ENCODE measurements at regions not wholly inside any gene's neighbourhood (a gene's known extent, or its start where the extent isn't known, plus 50 kb on each side); places are given as distances from the start of the nearest gene placed in this dataset.

- Histone ChIP-seq H3K4me3 (no peak overlapping the region), H3K27ac (no peak overlapping the region), H3K27me3 (no peaks in the 10 kb centered on the region), H3K4me1 (no peaks in the 10 kb centered on the region), H3K36me3 (no peaks in the 10 kb centered on the region), H3K9me3 (peaks cover 0 to 11% (median 5%) of the 10 kb centered on the region in 4 donors)
- TF ChIP-seq POLR2AphosphoS5 (IDR thresholded peaks at IDR 0.05) (no peak), EP300 (IDR thresholded peaks at IDR 0.05) (no peak), POLR2A (IDR thresholded peaks at IDR 0.05) (no peak)
- TF ChIP-seq, protein P1, sequence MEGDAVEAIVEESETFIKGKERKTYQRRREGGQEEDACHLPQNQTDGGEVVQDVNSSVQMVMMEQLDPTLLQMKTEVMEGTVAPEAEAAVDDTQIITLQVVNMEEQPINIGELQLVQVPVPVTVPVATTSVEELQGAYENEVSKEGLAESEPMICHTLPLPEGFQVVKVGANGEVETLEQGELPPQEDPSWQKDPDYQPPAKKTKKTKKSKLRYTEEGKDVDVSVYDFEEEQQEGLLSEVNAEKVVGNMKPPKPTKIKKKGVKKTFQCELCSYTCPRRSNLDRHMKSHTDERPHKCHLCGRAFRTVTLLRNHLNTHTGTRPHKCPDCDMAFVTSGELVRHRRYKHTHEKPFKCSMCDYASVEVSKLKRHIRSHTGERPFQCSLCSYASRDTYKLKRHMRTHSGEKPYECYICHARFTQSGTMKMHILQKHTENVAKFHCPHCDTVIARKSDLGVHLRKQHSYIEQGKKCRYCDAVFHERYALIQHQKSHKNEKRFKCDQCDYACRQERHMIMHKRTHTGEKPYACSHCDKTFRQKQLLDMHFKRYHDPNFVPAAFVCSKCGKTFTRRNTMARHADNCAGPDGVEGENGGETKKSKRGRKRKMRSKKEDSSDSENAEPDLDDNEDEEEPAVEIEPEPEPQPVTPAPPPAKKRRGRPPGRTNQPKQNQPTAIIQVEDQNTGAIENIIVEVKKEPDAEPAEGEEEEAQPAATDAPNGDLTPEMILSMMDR (IDR thresholded peaks at IDR 0.05) = no peak
- WGBS, 5 donors = 78 to 91% (median 83%) methylated on average over 4 of the region's 4 CpGs
- intact Hi-C loops (cut with DNase I; ENCODE audit: low total_unique reads) = no loop called here
- no peak for DNase-seq
Measured at GRCh38 chr18:51580580-51580979, 383.1 kb upstream of the MEX3C start.

GRCh38 chr18:51582551-51582950, 385.1 kb upstream of the MEX3C start:
- WGBS, 5 donors = 67 to 88% (median 80%) methylated on average over 2 of the region's 2 CpGs
- no peaks in the 10 kb centered on the region for H3K27me3 ChIP-seq
- H3K4me3 ChIP-seq = no peak overlapping the region
- H3K27ac ChIP-seq = no peak overlapping the region
- TF ChIP-seq POLR2AphosphoS5 (IDR thresholded peaks at IDR 0.05) (no peak), EP300 (IDR thresholded peaks at IDR 0.05) (no peak), POLR2A (IDR thresholded peaks at IDR 0.05) (no peak)
- TF ChIP-seq, protein P1 (IDR thresholded peaks at IDR 0.05) = no peak
- no peak for DNase-seq
- no peaks in the 10 kb centered on the region for H3K4me1 ChIP-seq
- H3K9me3 ChIP-seq = peaks cover 0 to 9% (median 3%) of the 10 kb centered on the region in 4 donors
- intact Hi-C loops (cut with DNase I; ENCODE audit: low total_unique reads) = no loop called here
- H3K36me3 ChIP-seq = no peaks in the 10 kb centered on the region

DNA sequence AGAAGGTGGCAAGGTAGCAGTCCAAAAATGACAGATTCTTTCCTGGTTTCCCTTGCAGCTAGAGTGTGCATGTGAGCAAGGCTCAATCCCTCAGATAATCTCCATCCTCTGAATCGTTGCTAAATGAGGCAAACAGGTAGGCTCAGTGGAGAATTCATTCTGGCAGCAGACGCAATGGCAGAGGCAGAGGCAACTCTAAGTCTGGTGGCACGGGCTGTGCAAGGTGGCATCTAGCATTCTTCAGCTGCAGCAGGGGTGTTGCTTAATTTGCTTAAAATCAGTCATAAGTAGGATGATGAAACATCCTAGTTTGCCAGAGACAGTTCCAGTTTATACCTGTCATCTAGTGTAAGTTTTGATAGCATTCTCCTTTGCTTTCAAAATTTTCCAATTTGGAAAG, 391.1 kb upstream of the MEX3C start:
- H3K36me3 ChIP-seq = no peaks in the 10 kb centered on the region
- no peaks in the 10 kb centered on the region for H3K4me1 ChIP-seq
- no peak overlapping the region for H3K27ac ChIP-seq
- no peaks in the 10 kb centered on the region for H3K9me3 ChIP-seq
- TF ChIP-seq, protein P1 (IDR thresholded peaks at IDR 0.05) = no peak
- TF ChIP-seq POLR2AphosphoS5 (IDR thresholded peaks at IDR 0.05) (no peak), EP300 (IDR thresholded peaks at IDR 0.05) (no peak), POLR2A (IDR thresholded peaks at IDR 0.05) (no peak)
- intact Hi-C loops (cut with DNase I; ENCODE audit: low total_unique reads) = no loop called here
- H3K4me3 ChIP-seq = no peak overlapping the region
- no peaks in the 10 kb centered on the region for H3K27me3 ChIP-seq
- no peak for DNase-seq
- 72 to 80% (median 78%) methylated on average over 3 of the region's 3 CpGs for WGBS, 5 donors

DNA sequence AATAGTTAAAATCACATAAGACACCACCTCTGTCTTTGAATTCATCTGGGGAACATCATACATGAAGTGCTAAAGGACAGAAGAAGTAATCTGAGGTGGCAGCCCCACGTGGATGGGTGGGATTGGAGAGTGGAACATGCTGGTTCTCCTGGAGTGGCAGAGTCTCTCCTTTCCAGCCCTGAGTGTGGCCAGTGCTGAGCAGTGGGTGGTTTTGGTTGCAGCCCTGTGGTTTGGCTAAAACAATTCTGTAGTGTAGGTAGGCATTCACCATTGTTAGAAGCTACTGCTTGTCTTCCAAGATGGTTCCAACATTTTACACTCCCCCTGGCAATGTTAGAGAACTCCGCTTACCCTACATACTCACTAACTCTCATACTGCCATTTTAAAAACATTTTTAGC, 396.4 kb upstream of the MEX3C start:
- H3K4me1 ChIP-seq = no peaks in the 10 kb centered on the region
- 53 to 77% (median 72%) methylated on average over 2 of the region's 2 CpGs for WGBS, 5 donors
- H3K9me3 ChIP-seq = peaks cover 0 to 14% (median 3%) of the 10 kb centered on the region in 4 donors
- no peaks in the 10 kb centered on the region for H3K36me3 ChIP-seq
- TF ChIP-seq EP300 (IDR thresholded peaks at IDR 0.05) (no peak), POLR2AphosphoS5 (IDR thresholded peaks at IDR 0.05) (no peak), POLR2A (IDR thresholded peaks at IDR 0.05) (no peak)
- TF ChIP-seq, protein P1 (IDR thresholded peaks at IDR 0.05) = no peak
- H3K27ac ChIP-seq = no peak overlapping the region
- no peaks in the 10 kb centered on the region for H3K27me3 ChIP-seq
- no peak for DNase-seq
- no peak overlapping the region for H3K4me3 ChIP-seq
- intact Hi-C loops (cut with DNase I; ENCODE audit: low total_unique reads) = no loop called here

Data from stomach (tissue), 8 donors.